Glutamatergic neuron (in vitro differentiated cells): ENCODE measurements at regions not wholly inside any gene's neighbourhood (a gene's known extent, or its start where the extent isn't known, plus 50 kb on each side); places are given as distances from the start of the nearest gene placed in this dataset.

Experiments used
- DNase-seq: peaks from one replicate; pipeline ENCODE4 v3.0.0; 2022
- H3K27ac Mint-ChIP-seq: one replicate; pipeline ENCODE4 v1.8.0; 2020; ENCODE audit warnings: mild to moderate bottlenecking, mixed read lengths, inconsistent platforms; ENCODE audit not compliant: unreplicated experiment
- H3K27me3 Mint-ChIP-seq: one replicate; pipeline ENCODE4 v1.8.0; 2020; ENCODE audit warnings: mild to moderate bottlenecking, moderate library complexity, mixed read lengths, inconsistent platforms; ENCODE audit not compliant: unreplicated experiment
- H3K36me3 Mint-ChIP-seq: one replicate; pipeline ENCODE4 v1.8.0; 2020; ENCODE audit warnings: mild to moderate bottlenecking, mixed read lengths, inconsistent platforms; ENCODE audit not compliant: unreplicated experiment
- H3K4me1 Mint-ChIP-seq: one replicate; pipeline ENCODE4 v1.8.0; 2020; ENCODE audit warnings: mild to moderate bottlenecking, low read depth, mixed read lengths, inconsistent platforms; ENCODE audit not compliant: unreplicated experiment
- H3K4me3 Mint-ChIP-seq: one replicate; pipeline ENCODE4 v1.8.0; 2020; ENCODE audit warnings: mild to moderate bottlenecking, mixed read lengths, inconsistent platforms; ENCODE audit not compliant: unreplicated experiment
- H3K9me3 Mint-ChIP-seq: one replicate; pipeline ENCODE4 v1.8.0; 2020; ENCODE audit warnings: mild to moderate bottlenecking, moderate library complexity, mixed read lengths, inconsistent platforms; ENCODE audit not compliant: unreplicated experiment
- CTCF ChIP-seq: fragments of 200-600 bp; sonication (generic); IDR thresholded peaks from one replicate; pipeline ENCODE4 v1.5.0; 2021; ENCODE audit not compliant: partially characterized antibody, unreplicated experiment

- Mint-ChIP-seq H3K27ac (no peak overlapping the region), H3K9me3 (peaks cover 4% of the 10 kb centered on the region), H3K4me3 (no peak overlapping the region), H3K4me1 (peaks cover 36% of the 10 kb centered on the region), H3K27me3 (no peaks in the 10 kb centered on the region), H3K36me3 (no peaks in the 10 kb centered on the region)
- DNase-seq = no peak
- no peak for TF ChIP-seq CTCF
Observed at GRCh38 chr11:91869686-91870085, 354.9 kb upstream of the FAT3 start.

GRCh38 chr11:91866642-91867041, 358.0 kb upstream of the FAT3 start:
- H3K36me3 Mint-ChIP-seq = no peaks in the 10 kb centered on the region
- DNase-seq = no peak
- TF ChIP-seq CTCF = no peak
- no peak overlapping the region for H3K27ac Mint-ChIP-seq
- no peak overlapping the region for H3K4me3 Mint-ChIP-seq
- peaks cover 4% of the 10 kb centered on the region for H3K9me3 Mint-ChIP-seq
- H3K4me1 Mint-ChIP-seq = peaks cover 23% of the 10 kb centered on the region
- no peaks in the 10 kb centered on the region for H3K27me3 Mint-ChIP-seq

GRCh38 chr11:91860661-91861060, 364.0 kb upstream of the FAT3 start:
- DNase-seq = no peak
- Mint-ChIP-seq H3K4me1 (peaks cover 7% of the 10 kb centered on the region), H3K27me3 (no peaks in the 10 kb centered on the region), H3K9me3 (no peaks in the 10 kb centered on the region), H3K27ac (no peak overlapping the region), H3K36me3 (no peaks in the 10 kb centered on the region), H3K4me3 (no peak overlapping the region)
- TF ChIP-seq CTCF = no peak

- no peaks in the 10 kb centered on the region for H3K9me3 Mint-ChIP-seq
- no peaks in the 10 kb centered on the region for H3K27me3 Mint-ChIP-seq
- no peak for DNase-seq
- H3K4me1 Mint-ChIP-seq = peaks cover 7% of the 10 kb centered on the region
- H3K4me3 Mint-ChIP-seq = no peak overlapping the region
- H3K36me3 Mint-ChIP-seq = no peaks in the 10 kb centered on the region
- TF ChIP-seq CTCF = no peak
- no peak overlapping the region for H3K27ac Mint-ChIP-seq
Observed at GRCh38 chr11:91859666-91860065, 365.0 kb upstream of the FAT3 start.

- no peak for DNase-seq
- Mint-ChIP-seq H3K4me3 (no peak overlapping the region), H3K36me3 (no peaks in the 10 kb centered on the region), H3K27ac (no peak overlapping the region), H3K27me3 (no peaks in the 10 kb centered on the region), H3K4me1 (peaks cover 7% of the 10 kb centered on the region), H3K9me3 (no peaks in the 10 kb centered on the region)
- no peak for TF ChIP-seq CTCF
Observed at GRCh38 chr11:91857179-91857578, 367.4 kb upstream of the FAT3 start.
